HEK293 (cell line): ENCODE measurements at regions not wholly inside any gene's neighbourhood (a gene's known extent, or its start where the extent isn't known, plus 50 kb on each side); places are given as distances from the start of the nearest gene placed in this dataset.

Experiments used
- CTCF ChIA-PET: fragments of 350-600 bp; formaldehyde crosslinking; extraction: SDS; loops from one replicate; lab custom pipeline; 2021; ENCODE audit warnings: antibody characterized with exemption; lab: Yijun Ruan, JAX
- POLR2A ChIA-PET: fragments of 300-600 bp; formaldehyde crosslinking; extraction: SDS; loops from one replicate; lab custom pipeline; 2020; ENCODE audit warnings: antibody characterized with exemption, inconsistent platforms; lab: Yijun Ruan, JAX
- H3K27ac ChIP-seq: fragments of 200-500 bp; sonication (Bioruptor generic); 2 replicates; pipeline ENCODE4 v1.5.1; 2014; ENCODE audit warnings: low read depth, low read length, control low read depth, inconsistent platforms; ENCODE audit errors: extremely low read depth
- H3K36me3 ChIP-seq, 2 experiments: fragments of 200-500 bp in 1 of 2; sonication (Bioruptor generic) in 1 of 2; 1 replicate in 1 of 2; 2 replicates in 1 of 2; pipeline ENCODE4 v1.5.1; 2014 to 2017; ENCODE audit warnings: inconsistent platforms in 2 of 2, low read length in 2 of 2; ENCODE audit not compliant: control insufficient read depth in 2 of 2, insufficient read depth in 1 of 2
- H3K4me1 ChIP-seq: fragments of 200-500 bp; sonication (Bioruptor generic); 2 replicates; pipeline ENCODE4 v1.5.1; 2014; ENCODE audit warnings: mild to moderate bottlenecking, low read length, inconsistent platforms; ENCODE audit not compliant: control insufficient read depth, insufficient read depth
- H3K4me3 ChIP-seq: 2 replicates; pipeline ENCODE4 v1.5.1; 2011; ENCODE audit warnings: low read depth, mild to moderate bottlenecking, control low read depth, low read length, moderate library complexity
- H3K9me3 ChIP-seq: fragments of 200-500 bp; sonication (Bioruptor generic); 2 replicates; pipeline ENCODE4 v1.5.1; 2014; ENCODE audit warnings: low read depth, low read length, inconsistent platforms; ENCODE audit not compliant: control insufficient read depth, insufficient read depth
- KLF7 ChIP-seq: fragments of 450-650 bp; formaldehyde crosslinking; IDR thresholded peaks from 2 replicates; pipeline ENCODE4 v1.5.1; 2016; ENCODE audit warnings: missing biosample characterization, missing genetic modification characterization, borderline replicate concordance
- KLF8 ChIP-seq: fragments of 450-650 bp; formaldehyde crosslinking; IDR thresholded peaks from 2 replicates; pipeline ENCODE4 v1.5.1; 2016; ENCODE audit warnings: missing biosample characterization, missing genetic modification characterization
- OVOL3 ChIP-seq: fragments of 450-650 bp; formaldehyde crosslinking; IDR thresholded peaks from 2 replicates; pipeline ENCODE4 v1.5.1; 2016; ENCODE audit warnings: missing biosample characterization, missing genetic modification characterization
- PRDM1 ChIP-seq: fragments of 450-650 bp; formaldehyde crosslinking; IDR thresholded peaks from 2 replicates; pipeline ENCODE4; 2016; ENCODE audit warnings: missing biosample characterization, missing genetic modification characterization
- TRIM28 ChIP-seq: IDR thresholded peaks from 2 replicates; pipeline ENCODE4 v1.6.1; 2011; ENCODE audit warnings: low read length, control low read depth, borderline replicate concordance
- ZBTB48 ChIP-seq: fragments of 450-650 bp; formaldehyde crosslinking; IDR thresholded peaks from 2 replicates; pipeline ENCODE4 v1.5.1; 2016; ENCODE audit warnings: missing biosample characterization, missing genetic modification characterization
- ZNF112 ChIP-seq: fragments of 450-650 bp; formaldehyde crosslinking; IDR thresholded peaks from 2 replicates; pipeline ENCODE4 v1.5.0; 2017; ENCODE audit warnings: missing biosample characterization, missing genetic modification characterization
- ZNF174 ChIP-seq: fragments of 450-650 bp; formaldehyde crosslinking; IDR thresholded peaks from 2 replicates; pipeline ENCODE4 v1.5.0; 2017; ENCODE audit warnings: missing biosample characterization, mild to moderate bottlenecking, missing genetic modification characterization
- ZNF19 ChIP-seq: fragments of 450-650 bp; formaldehyde crosslinking; IDR thresholded peaks from 2 replicates; pipeline ENCODE4; 2016; ENCODE audit warnings: missing biosample characterization, missing genetic modification characterization, low read depth
- ZNF23 ChIP-seq: fragments of 450-650 bp; formaldehyde crosslinking; IDR thresholded peaks from 2 replicates; pipeline ENCODE4 v1.5.1; 2016; ENCODE audit warnings: missing biosample characterization, missing genetic modification characterization, borderline replicate concordance
- ZNF404 ChIP-seq: fragments of 450-650 bp; formaldehyde crosslinking; IDR thresholded peaks from 2 replicates; pipeline ENCODE4 v1.5.1; 2017; ENCODE audit warnings: missing biosample characterization, missing genetic modification characterization
- ZNF423 ChIP-seq: fragments of 450-650 bp; formaldehyde crosslinking; IDR thresholded peaks from 2 replicates; pipeline ENCODE4 v1.5.1; 2016; ENCODE audit warnings: missing biosample characterization, missing genetic modification characterization
- ZNF473 ChIP-seq: fragments of 450-650 bp; formaldehyde crosslinking; IDR thresholded peaks from 2 replicates; pipeline ENCODE4 v1.5.1; 2017; ENCODE audit warnings: missing biosample characterization, missing genetic modification characterization
- ZNF777 ChIP-seq: fragments of 450-650 bp; formaldehyde crosslinking; IDR thresholded peaks from 2 replicates; pipeline ENCODE4 v1.5.1; 2017; ENCODE audit warnings: missing biosample characterization, missing genetic modification characterization, borderline replicate concordance
- ZNF837 ChIP-seq: fragments of 450-650 bp; formaldehyde crosslinking; IDR thresholded peaks from 2 replicates; pipeline ENCODE4 v1.5.1; 2016; ENCODE audit warnings: missing biosample characterization, missing genetic modification characterization
- TF ChIP-seq, protein P1 (sequence below): fragments of 450-650 bp; formaldehyde crosslinking; IDR thresholded peaks from 2 replicates; pipeline ENCODE4 v1.5.1; 2016; ENCODE audit warnings: missing biosample characterization, missing genetic modification characterization
- TF ChIP-seq, protein P2 (sequence below): fragments of 450-650 bp; formaldehyde crosslinking; IDR thresholded peaks from 2 replicates; pipeline ENCODE4 v1.5.1; 2016; ENCODE audit warnings: missing biosample characterization, missing genetic modification characterization
- TF ChIP-seq, protein P3 (sequence below): fragments of 450-650 bp; formaldehyde crosslinking; IDR thresholded peaks from 2 replicates; pipeline ENCODE4 v1.5.1; 2016; ENCODE audit warnings: missing biosample characterization, missing genetic modification characterization
- TF ChIP-seq, protein P4 (sequence below): fragments of 450-650 bp; formaldehyde crosslinking; conservative IDR thresholded peaks from 2 replicates; pipeline ENCODE4 v1.5.1; 2016; ENCODE audit warnings: low read depth, missing biosample characterization, missing genetic modification characterization
- TF ChIP-seq, protein P5 (sequence below): fragments of 450-650 bp; formaldehyde crosslinking; IDR thresholded peaks from 2 replicates; pipeline ENCODE4 v1.5.1; 2016; ENCODE audit warnings: missing biosample characterization, missing genetic modification characterization, low read depth

DNA sequence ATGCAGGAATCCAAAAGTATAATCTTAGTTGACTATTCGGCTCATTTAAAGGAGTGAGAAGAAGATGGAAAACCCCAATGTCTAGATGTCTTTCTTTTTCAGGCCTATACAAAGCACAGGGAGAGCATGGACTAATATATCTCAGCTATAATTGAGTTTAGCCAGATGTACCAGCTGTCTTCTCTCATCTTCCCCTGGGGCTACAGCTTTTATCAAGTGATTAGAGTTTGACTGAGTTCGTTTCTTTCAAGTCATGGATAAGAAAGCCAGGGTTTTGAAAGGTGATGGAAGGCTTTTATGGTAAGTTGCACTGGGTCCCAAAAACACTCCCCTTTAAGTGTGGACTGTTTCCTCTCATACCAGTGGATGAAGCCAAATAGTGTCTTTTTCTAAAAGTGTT lies 1172.8 kb upstream of the TENM4 start (continued):
- TF ChIP-seq, protein P1, sequence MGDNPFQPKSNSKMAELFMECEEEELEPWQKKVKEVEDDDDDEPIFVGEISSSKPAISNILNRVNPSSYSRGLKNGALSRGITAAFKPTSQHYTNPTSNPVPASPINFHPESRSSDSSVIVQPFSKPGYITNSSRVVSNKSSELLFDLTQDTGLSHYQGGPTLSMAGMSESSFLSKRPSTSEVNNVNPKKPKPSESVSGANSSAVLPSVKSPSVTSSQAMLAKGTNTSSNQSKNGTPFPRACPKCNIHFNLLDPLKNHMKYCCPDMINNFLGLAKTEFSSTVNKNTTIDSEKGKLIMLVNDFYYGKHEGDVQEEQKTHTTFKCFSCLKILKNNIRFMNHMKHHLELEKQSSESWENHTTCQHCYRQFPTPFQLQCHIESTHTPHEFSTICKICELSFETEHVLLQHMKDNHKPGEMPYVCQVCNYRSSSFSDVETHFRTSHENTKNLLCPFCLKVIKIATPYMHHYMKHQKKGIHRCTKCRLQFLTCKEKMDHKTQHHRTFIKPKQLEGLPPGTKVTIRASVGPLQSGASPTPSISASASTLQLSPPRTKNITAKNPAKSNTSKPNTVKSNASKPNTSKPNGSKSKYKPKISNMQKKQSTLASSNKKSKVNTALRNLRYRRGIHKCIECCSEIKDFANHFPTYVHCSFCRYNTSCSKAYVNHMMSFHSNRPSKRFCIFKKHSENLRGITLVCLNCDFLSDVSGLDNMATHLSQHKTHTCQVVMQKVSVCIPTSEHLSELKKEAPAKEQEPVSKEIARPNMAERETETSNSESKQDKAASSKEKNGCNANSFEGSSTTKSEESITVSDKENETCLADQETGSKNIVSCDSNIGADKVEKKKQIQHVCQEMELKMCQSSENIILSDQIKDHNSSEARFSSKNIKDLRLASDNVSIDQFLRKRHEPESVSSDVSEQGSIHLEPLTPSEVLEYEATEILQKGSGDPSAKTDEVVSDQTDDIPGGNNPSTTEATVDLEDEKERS (tag by site-specific recombination), result no peak

DNA sequence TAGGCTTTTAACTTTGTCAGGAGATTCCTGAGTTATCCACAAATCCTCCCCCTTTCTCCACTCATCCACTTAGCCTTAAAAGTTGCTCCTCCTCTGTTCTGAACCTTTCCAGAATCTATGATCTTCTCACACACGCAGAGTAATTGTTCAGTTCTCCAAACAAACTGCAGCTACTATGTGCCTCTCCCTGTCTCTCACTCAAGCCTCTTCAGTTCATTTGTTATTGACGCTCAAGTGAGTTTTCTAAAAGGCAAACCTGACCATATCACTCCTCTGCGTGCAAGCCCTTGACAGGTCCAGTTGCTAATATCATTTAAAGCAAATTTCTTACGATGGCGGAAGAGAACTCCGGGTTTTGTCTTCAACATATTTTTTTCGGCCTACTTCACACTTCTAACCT lies 1169.7 kb upstream of the TENM4 start:
- Histone ChIP-seq H3K4me1 (no peaks in the 10 kb centered on the region), H3K36me3 (no peaks in the 10 kb centered on the region), H3K4me3 (no peak overlapping the region), H3K9me3 (no peaks in the 10 kb centered on the region), H3K27ac (no peak overlapping the region)
- ChIA-PET POLR2A (no interaction called here), CTCF (no interaction called here)
- TF ChIP-seq OVOL3 (tag by site-specific recombination), result no peak

DNA sequence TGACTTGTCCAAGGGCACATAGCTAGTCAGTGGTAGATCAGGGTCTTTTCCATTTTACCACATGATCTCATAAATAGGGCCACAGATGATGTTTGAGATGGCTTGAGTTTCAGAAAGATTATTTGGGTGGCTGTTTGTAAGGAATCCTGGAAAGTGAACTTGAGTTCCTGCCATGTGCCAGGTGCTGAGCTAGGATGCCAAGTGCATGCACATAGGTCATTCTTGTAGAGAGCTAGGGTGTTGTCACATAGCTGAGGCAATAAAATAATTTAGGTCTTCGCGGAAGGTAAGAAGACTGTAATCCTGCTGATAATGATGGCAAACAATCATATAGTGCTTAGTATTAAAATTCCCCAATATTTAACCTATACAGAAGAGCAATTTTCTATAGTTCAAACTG lies 1162.6 kb upstream of the TENM4 start:
- ChIA-PET POLR2A (no interaction called here), CTCF (interaction anchor here (0.7 kb wide), 1 partner anchor 437 kb away, joined by 3 read pairs; no protein-coding TSS in a partner anchor)
- Histone ChIP-seq H3K9me3 (no peaks in the 10 kb centered on the region), H3K27ac (no peak overlapping the region), H3K36me3 (no peaks in the 10 kb centered on the region), H3K4me3 (no peak overlapping the region), H3K4me1 (no peaks in the 10 kb centered on the region)
- TF ChIP-seq ZNF423 (tag by site-specific recombination) (no peak), KLF8 (tag by site-specific recombination) (no peak), ZNF174 (tag by site-specific recombination) (no peak), ZNF473 (no peak), ZNF837 (tag by site-specific recombination) (no peak), TRIM28 (no peak), PRDM1 (no peak), ZNF777 (tag by site-specific recombination) (no peak), ZNF19 (tag by site-specific recombination) (no peak), ZNF112 (tag by site-specific recombination) (no peak), ZNF404 (no peak), KLF7 (no peak), ZNF23 (tag by site-specific recombination) (no peak), ZBTB48 (tag by site-specific recombination) (no peak)
- TF ChIP-seq, protein P2, sequence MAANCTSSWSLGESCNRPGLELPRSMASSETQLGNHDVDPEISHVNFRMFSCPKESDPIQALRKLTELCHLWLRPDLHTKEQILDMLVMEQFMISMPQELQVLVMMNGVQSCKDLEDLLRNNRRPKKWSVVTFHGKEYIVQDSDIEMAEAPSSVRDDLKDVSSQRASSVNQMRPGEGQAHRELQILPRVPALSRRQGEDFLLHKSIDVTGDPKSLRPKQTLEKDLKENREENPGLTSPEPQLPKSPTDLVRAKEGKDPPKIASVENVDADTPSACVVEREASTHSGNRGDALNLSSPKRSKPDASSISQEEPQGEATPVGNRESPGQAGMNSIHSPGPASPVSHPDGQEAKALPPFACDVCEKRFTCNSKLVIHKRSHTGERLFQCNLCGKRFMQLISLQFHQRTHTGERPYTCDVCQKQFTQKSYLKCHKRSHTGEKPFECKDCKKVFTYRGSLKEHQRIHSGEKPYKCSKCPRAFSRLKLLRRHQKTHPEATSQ (tag by site-specific recombination), result no peak
- TF ChIP-seq, protein P3, sequence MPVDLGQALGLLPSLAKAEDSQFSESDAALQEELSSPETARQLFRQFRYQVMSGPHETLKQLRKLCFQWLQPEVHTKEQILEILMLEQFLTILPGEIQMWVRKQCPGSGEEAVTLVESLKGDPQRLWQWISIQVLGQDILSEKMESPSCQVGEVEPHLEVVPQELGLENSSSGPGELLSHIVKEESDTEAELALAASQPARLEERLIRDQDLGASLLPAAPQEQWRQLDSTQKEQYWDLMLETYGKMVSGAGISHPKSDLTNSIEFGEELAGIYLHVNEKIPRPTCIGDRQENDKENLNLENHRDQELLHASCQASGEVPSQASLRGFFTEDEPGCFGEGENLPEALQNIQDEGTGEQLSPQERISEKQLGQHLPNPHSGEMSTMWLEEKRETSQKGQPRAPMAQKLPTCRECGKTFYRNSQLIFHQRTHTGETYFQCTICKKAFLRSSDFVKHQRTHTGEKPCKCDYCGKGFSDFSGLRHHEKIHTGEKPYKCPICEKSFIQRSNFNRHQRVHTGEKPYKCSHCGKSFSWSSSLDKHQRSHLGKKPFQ (tag by site-specific recombination), result no peak
- TF ChIP-seq, protein P4, sequence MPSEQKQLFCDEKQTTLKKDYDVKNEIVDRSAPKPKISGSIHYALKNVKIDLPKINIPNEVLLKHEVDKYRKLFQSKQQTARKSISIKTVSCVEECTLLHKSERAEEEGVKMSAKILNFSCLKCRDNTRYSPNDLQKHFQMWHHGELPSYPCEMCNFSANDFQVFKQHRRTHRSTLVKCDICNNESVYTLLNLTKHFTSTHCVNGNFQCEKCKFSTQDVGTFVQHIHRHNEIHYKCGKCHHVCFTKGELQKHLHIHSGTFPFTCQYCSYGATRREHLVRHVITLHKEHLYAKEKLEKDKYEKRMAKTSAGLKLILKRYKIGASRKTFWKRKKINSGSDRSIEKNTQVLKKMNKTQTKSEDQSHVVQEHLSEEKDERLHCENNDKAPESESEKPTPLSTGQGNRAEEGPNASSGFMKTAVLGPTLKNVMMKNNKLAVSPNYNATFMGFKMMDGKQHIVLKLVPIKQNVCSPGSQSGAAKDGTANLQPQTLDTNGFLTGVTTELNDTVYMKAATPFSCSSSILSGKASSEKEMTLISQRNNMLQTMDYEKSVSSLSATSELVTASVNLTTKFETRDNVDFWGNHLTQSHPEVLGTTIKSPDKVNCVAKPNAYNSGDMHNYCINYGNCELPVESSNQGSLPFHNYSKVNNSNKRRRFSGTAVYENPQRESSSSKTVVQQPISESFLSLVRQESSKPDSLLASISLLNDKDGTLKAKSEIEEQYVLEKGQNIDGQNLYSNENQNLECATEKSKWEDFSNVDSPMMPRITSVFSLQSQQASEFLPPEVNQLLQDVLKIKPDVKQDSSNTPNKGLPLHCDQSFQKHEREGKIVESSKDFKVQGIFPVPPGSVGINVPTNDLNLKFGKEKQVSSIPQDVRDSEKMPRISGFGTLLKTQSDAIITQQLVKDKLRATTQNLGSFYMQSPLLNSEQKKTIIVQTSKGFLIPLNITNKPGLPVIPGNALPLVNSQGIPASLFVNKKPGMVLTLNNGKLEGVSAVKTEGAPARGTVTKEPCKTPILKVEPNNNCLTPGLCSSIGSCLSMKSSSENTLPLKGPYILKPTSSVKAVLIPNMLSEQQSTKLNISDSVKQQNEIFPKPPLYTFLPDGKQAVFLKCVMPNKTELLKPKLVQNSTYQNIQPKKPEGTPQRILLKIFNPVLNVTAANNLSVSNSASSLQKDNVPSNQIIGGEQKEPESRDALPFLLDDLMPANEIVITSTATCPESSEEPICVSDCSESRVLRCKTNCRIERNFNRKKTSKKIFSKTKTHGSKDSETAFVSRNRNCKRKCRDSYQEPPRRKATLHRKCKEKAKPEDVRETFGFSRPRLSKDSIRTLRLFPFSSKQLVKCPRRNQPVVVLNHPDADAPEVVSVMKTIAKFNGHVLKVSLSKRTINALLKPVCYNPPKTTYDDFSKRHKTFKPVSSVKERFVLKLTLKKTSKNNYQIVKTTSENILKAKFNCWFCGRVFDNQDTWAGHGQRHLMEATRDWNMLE (tag by site-specific recombination), result no peak
- TF ChIP-seq, protein P5, sequence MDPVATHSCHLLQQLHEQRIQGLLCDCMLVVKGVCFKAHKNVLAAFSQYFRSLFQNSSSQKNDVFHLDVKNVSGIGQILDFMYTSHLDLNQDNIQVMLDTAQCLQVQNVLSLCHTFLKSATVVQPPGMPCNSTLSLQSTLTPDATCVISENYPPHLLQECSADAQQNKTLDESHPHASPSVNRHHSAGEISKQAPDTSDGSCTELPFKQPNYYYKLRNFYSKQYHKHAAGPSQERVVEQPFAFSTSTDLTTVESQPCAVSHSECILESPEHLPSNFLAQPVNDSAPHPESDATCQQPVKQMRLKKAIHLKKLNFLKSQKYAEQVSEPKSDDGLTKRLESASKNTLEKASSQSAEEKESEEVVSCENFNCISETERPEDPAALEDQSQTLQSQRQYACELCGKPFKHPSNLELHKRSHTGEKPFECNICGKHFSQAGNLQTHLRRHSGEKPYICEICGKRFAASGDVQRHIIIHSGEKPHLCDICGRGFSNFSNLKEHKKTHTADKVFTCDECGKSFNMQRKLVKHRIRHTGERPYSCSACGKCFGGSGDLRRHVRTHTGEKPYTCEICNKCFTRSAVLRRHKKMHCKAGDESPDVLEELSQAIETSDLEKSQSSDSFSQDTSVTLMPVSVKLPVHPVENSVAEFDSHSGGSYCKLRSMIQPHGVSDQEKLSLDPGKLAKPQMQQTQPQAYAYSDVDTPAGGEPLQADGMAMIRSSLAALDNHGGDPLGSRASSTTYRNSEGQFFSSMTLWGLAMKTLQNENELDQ (tag by site-specific recombination), result no peak
